CD4-positive, CD25-positive, alpha-beta regulatory T cell (primary cell): ENCODE measurements at regions not wholly inside any gene's neighbourhood (a gene's known extent, or its start where the extent isn't known, plus 50 kb on each side); places are given as distances from the start of the nearest gene placed in this dataset.
"Not testable (repeated sequence)": the region's sequence is repeated elsewhere in the genome, so short reads cannot be mapped to it uniquely, and the experiment has no call there.

ENCODE experiments used
- ATAC-seq, 2 donors: fragments of 150-1000 bp; cut with Tn5 transposase; one replicate each; pipeline ENCODE4 v1.10.0; 2021; ENCODE audit warnings: low read depth in 2 of 2, moderate number of reproducible peaks in 2 of 2, moderate library complexity in 1 of 2
- DNase-seq, 3 donors: peaks; one replicate each; pipeline versions ENCODE4 v3.0.0 to v3.0.0-alpha.2; 2012 to 2022; ENCODE audit warnings: mixed read lengths in 1 of 3
- H3K27ac ChIP-seq: one replicate; pipeline ENCODE4 v1.7.0; 2013; ENCODE audit warnings: mild to moderate bottlenecking, low read length; ENCODE audit not compliant: insufficient read depth, poor library complexity, severe bottlenecking
- H3K27me3 ChIP-seq: one replicate; pipeline ENCODE4 v1.7.0; 2013; ENCODE audit warnings: low read length; ENCODE audit not compliant: control insufficient read depth, insufficient read depth
- H3K36me3 ChIP-seq: one replicate; pipeline ENCODE4 v1.7.0; 2013; ENCODE audit warnings: mild to moderate bottlenecking, low read length, moderate library complexity; ENCODE audit not compliant: control insufficient read depth, insufficient read depth
- H3K4me1 ChIP-seq: 2 replicates; pipeline ENCODE4 v1.7.0; 2013; ENCODE audit warnings: mild to moderate bottlenecking, low read length; ENCODE audit not compliant: insufficient read depth, control insufficient read depth, poor library complexity, severe bottlenecking
- H3K4me3 ChIP-seq: one replicate; pipeline ENCODE4 v1.7.0; 2013; ENCODE audit warnings: low read depth, mild to moderate bottlenecking, low read length, moderate library complexity
- H3K9me3 ChIP-seq, 2 experiments: 1 replicate in 1 of 2; 2 replicates in 1 of 2; pipeline ENCODE4 v1.7.0; 2013; ENCODE audit warnings: low read length in 2 of 2, mild to moderate bottlenecking in 1 of 2, moderate library complexity in 1 of 2; ENCODE audit not compliant: control insufficient read depth in 2 of 2
- H3K27ac Mint-ChIP-seq, 3 donors: one replicate each; pipeline ENCODE4 v1.8.0; 2020 to 2022; ENCODE audit warnings: mild to moderate bottlenecking in 3 of 3, mixed read lengths in 3 of 3, moderate library complexity in 2 of 3
- H3K27me3 Mint-ChIP-seq: one replicate; pipeline ENCODE4 v1.8.0; 2022; ENCODE audit warnings: mild to moderate bottlenecking, mixed read lengths
- H3K36me3 Mint-ChIP-seq: one replicate; pipeline ENCODE4 v1.8.0; 2020; ENCODE audit warnings: mixed read lengths
- H3K4me1 Mint-ChIP-seq, 4 donors: one replicate each; pipeline ENCODE4 v1.8.0; 2020 to 2022; ENCODE audit warnings: mixed read lengths in 4 of 4, mild to moderate bottlenecking in 1 of 4
- H3K4me3 Mint-ChIP-seq, 4 donors: one replicate each; pipeline ENCODE4 v1.8.0; 2020 to 2022; ENCODE audit warnings: mild to moderate bottlenecking in 4 of 4, mixed read lengths in 4 of 4, moderate library complexity in 3 of 4
- H3K9me3 Mint-ChIP-seq, 7 donors: one replicate each; pipeline ENCODE4 v1.8.0; 2020 to 2022; ENCODE audit warnings: mixed read lengths in 7 of 7, mild to moderate bottlenecking in 3 of 7, moderate library complexity in 2 of 7

DNA sequence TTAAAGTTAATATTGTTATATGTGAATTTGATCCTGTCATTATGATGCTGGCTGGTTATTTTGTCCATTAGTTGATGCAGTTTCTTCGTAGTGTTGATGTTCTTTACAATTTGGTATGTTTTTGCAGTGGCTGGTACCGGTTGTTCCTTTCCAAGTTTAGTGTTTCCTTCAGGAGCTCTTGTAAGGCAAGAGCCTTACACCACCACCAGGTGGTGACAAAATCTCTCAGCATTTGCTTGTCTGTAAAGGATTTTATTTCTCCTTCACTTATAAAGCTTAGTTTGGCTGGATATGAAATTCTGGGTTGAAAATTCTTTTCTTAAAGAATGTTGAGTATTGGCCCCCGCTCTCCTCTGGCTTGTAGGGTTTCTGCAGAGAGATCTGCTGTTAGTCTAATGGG lies 86.4 kb upstream of the UNC13C start:
- H3K36me3 Mint-ChIP-seq, H3K27me3 Mint-ChIP-seq, H3K4me1 Mint-ChIP-seq, H3K4me3 ChIP-seq, H3K9me3 ChIP-seq, H3K4me1 ChIP-seq, H3K27ac ChIP-seq, ATAC-seq, H3K27me3 ChIP-seq, H3K36me3 ChIP-seq, DNase-seq, H3K27ac Mint-ChIP-seq, H3K9me3 Mint-ChIP-seq, H3K4me3 Mint-ChIP-seq: not testable (repeated sequence)

GRCh38 chr15:53884441-53884840 lies 93.8 kb upstream of the UNC13C start:
- H3K27me3 ChIP-seq: no peaks in the 10 kb centered on the region
- no peak overlapping the region for H3K4me3 Mint-ChIP-seq
- H3K36me3 Mint-ChIP-seq: no peaks in the 10 kb centered on the region
- no peak overlapping the region for H3K4me3 ChIP-seq
- H3K4me1 ChIP-seq: no peaks in the 10 kb centered on the region
- no peaks in the 10 kb centered on the region for H3K36me3 ChIP-seq
- no peaks in the 10 kb centered on the region for H3K9me3 ChIP-seq
- no peak for ATAC-seq
- H3K27ac Mint-ChIP-seq: no peak overlapping the region
- no peak for DNase-seq
- H3K9me3 Mint-ChIP-seq: peaks cover 1 to 12% (median 5%) of the 10 kb centered on the region in 7 donors
- H3K4me1 Mint-ChIP-seq: no peaks in the 10 kb centered on the region
- no peaks in the 10 kb centered on the region for H3K27me3 Mint-ChIP-seq
- no peak overlapping the region for H3K27ac ChIP-seq

- H3K27ac Mint-ChIP-seq: no peak overlapping the region
- no peaks in the 10 kb centered on the region for H3K4me1 Mint-ChIP-seq
- Histone ChIP-seq H3K27me3 (no peaks in the 10 kb centered on the region), H3K36me3 (no peaks in the 10 kb centered on the region), H3K4me3 (no peak overlapping the region), H3K27ac (no peak overlapping the region), H3K4me1 (no peaks in the 10 kb centered on the region), H3K9me3 (no peaks in the 10 kb centered on the region)
- no peaks in the 10 kb centered on the region for H3K27me3 Mint-ChIP-seq
- H3K4me3 Mint-ChIP-seq: no peak overlapping the region
- no peak for ATAC-seq
- DNase-seq: no peak
- H3K36me3 Mint-ChIP-seq: no peaks in the 10 kb centered on the region
- peaks cover 0 to 12% (median 4%) of the 10 kb centered on the region in 7 donors for H3K9me3 Mint-ChIP-seq
Measured at GRCh38 chr15:53882311-53882710, 95.9 kb upstream of the UNC13C start.

DNA sequence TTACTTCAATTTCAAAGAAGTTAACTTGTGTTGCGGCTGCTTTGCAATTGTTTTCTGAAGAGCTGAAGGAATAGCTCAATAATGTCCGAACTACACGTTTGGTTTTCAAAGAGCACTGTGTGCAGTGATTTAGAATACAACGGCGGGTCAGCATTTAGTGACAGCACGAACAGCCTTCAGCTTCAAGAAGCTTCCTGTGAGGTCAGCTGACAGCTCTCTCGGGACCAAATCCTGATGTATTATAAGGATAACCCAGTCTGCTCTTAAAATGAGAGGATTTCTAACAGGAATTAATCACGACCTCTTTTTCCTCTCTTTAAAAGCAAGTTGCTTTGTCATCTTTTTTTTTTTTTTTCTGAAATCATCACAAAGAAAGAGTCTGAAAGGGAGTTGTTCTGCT lies 97.9 kb upstream of the UNC13C start:
- ATAC-seq: no peak
- no peaks in the 10 kb centered on the region for H3K36me3 ChIP-seq
- no peak overlapping the region for H3K27ac Mint-ChIP-seq
- H3K27me3 Mint-ChIP-seq: no peaks in the 10 kb centered on the region
- H3K9me3 Mint-ChIP-seq: peaks cover 0 to 5% (median 2%) of the 10 kb centered on the region in 7 donors
- no peak overlapping the region for H3K4me3 ChIP-seq
- no peaks in the 10 kb centered on the region for H3K4me1 ChIP-seq
- no peak overlapping the region for H3K4me3 Mint-ChIP-seq
- no peaks in the 10 kb centered on the region for H3K36me3 Mint-ChIP-seq
- DNase-seq: no peak
- no peaks in the 10 kb centered on the region for H3K4me1 Mint-ChIP-seq
- H3K9me3 ChIP-seq: no peaks in the 10 kb centered on the region
- no peak overlapping the region for H3K27ac ChIP-seq
- H3K27me3 ChIP-seq: no peaks in the 10 kb centered on the region

GRCh38 chr15:53875711-53876110 lies 102.5 kb upstream of the UNC13C start:
- H3K36me3 Mint-ChIP-seq: no peaks in the 10 kb centered on the region
- H3K27me3 Mint-ChIP-seq: no peaks in the 10 kb centered on the region
- no peak overlapping the region for H3K27ac Mint-ChIP-seq
- Histone ChIP-seq H3K27me3 (no peaks in the 10 kb centered on the region), H3K4me3 (no peak overlapping the region), H3K36me3 (no peaks in the 10 kb centered on the region), H3K4me1 (no peaks in the 10 kb centered on the region), H3K9me3 (no peaks in the 10 kb centered on the region), H3K27ac (no peak overlapping the region)
- no peak overlapping the region for H3K4me3 Mint-ChIP-seq
- DNase-seq: no peak
- H3K4me1 Mint-ChIP-seq: no peaks in the 10 kb centered on the region
- ATAC-seq: no peak
- peaks cover 0 to 12% (median 5%) of the 10 kb centered on the region in 7 donors for H3K9me3 Mint-ChIP-seq

DNA sequence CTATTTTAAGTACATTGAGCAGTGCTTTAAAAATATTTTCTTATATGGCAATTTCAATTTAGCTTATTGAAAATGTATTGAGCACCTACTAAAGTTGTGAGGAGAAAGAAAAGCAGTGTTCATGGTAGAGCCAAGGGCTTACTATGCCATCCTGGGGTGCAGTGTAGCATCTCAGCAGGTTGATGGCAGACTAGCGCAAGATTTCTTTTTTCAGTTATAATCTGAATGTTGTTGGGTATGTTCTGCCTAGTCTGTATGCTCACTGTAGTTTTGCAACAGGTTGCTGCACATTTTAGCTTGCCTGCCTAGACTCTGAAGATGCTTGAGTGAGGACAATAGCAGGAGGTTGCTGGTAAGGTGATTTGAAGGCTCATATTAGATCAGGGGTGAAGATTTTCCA lies 103.1 kb upstream of the UNC13C start:
- no peak for ATAC-seq
- Histone ChIP-seq H3K27ac (no peak overlapping the region), H3K36me3 (no peaks in the 10 kb centered on the region), H3K4me1 (no peaks in the 10 kb centered on the region), H3K9me3 (no peaks in the 10 kb centered on the region), H3K4me3 (no peak overlapping the region), H3K27me3 (no peaks in the 10 kb centered on the region)
- H3K27ac Mint-ChIP-seq: no peak overlapping the region
- no peak for DNase-seq
- H3K27me3 Mint-ChIP-seq: no peaks in the 10 kb centered on the region
- peaks cover 0 to 12% (median 5%) of the 10 kb centered on the region in 7 donors for H3K9me3 Mint-ChIP-seq
- H3K36me3 Mint-ChIP-seq: no peaks in the 10 kb centered on the region
- no peak overlapping the region for H3K4me3 Mint-ChIP-seq
- H3K4me1 Mint-ChIP-seq: no peaks in the 10 kb centered on the region

DNA sequence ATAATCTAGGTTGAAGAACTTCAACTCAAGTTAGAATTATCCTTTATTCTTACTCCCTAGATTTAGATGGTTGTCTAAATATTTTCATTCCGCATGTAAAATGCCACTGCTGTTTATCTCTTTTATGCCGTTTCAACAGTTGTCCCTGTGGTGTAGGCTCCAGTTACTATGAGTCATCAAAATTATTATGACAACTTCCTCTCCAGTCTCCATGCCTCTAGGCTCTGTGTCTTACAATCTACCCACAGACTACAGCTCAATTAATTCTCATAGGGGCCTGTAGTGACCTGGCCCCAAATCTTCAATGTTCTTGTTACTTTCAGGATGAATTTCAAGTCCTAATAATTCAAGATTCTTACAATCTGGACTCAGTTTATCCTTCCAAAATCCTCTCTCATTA lies 105.8 kb upstream of the UNC13C start:
- Histone ChIP-seq H3K9me3 (no peaks in the 10 kb centered on the region), H3K36me3 (no peaks in the 10 kb centered on the region), H3K27me3 (no peaks in the 10 kb centered on the region), H3K4me3 (no peak overlapping the region), H3K4me1 (no peaks in the 10 kb centered on the region), H3K27ac (no peak overlapping the region)
- no peaks in the 10 kb centered on the region for H3K36me3 Mint-ChIP-seq
- ATAC-seq (no peak), DNase-seq (no peak)
- no peaks in the 10 kb centered on the region for H3K27me3 Mint-ChIP-seq
- no peak overlapping the region for H3K4me3 Mint-ChIP-seq
- peaks cover 2 to 9% (median 5%) of the 10 kb centered on the region in 7 donors for H3K9me3 Mint-ChIP-seq
- H3K27ac Mint-ChIP-seq: no peak overlapping the region
- H3K4me1 Mint-ChIP-seq: no peaks in the 10 kb centered on the region

DNA sequence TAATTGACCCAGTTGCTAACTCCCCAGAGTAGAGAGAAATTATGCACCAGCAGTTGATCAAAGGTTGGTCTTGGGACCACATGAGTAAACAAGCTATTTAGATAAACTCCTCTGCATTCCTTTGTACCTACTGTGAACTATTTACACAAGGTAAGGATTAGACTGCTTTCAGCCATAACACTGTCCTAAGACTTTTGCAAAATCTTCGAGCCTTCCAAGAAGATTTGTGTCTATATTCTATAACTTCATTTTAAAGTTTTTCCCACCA lies 108.5 kb upstream of the UNC13C start:
- ATAC-seq (no peak), DNase-seq (no peak)
- no peaks in the 10 kb centered on the region for H3K4me1 Mint-ChIP-seq
- Histone ChIP-seq H3K27me3 (no peaks in the 10 kb centered on the region), H3K4me3 (no peak overlapping the region), H3K36me3 (no peaks in the 10 kb centered on the region), H3K4me1 (no peaks in the 10 kb centered on the region), H3K27ac (no peak overlapping the region), H3K9me3 (no peaks in the 10 kb centered on the region)
- no peak overlapping the region for H3K27ac Mint-ChIP-seq
- H3K4me3 Mint-ChIP-seq: no peak overlapping the region
- peaks cover 0 to 9% (median 6%) of the 10 kb centered on the region in 7 donors for H3K9me3 Mint-ChIP-seq
- no peaks in the 10 kb centered on the region for H3K27me3 Mint-ChIP-seq
- H3K36me3 Mint-ChIP-seq: no peaks in the 10 kb centered on the region
